Activated CD4-positive, alpha-beta T cell treated with anti-CD3 and anti-CD28 coated beads, Interleukin-2, amount 50 U/mL, for 48 hours (primary cell): ENCODE measurements at regions not wholly inside any gene's neighbourhood (a gene's known extent, or its start where the extent isn't known, plus 50 kb on each side); places are given as distances from the start of the nearest gene placed in this dataset.
"Not testable (repeated sequence)": the region's sequence is repeated elsewhere in the genome, so short reads cannot be mapped to it uniquely, and the experiment has no call there.

ENCODE experiments used
- DNase-seq, 2 experiments: peaks; one replicate each; pipeline ENCODE4 v3.0.0-alpha.2; 2020

DNA sequence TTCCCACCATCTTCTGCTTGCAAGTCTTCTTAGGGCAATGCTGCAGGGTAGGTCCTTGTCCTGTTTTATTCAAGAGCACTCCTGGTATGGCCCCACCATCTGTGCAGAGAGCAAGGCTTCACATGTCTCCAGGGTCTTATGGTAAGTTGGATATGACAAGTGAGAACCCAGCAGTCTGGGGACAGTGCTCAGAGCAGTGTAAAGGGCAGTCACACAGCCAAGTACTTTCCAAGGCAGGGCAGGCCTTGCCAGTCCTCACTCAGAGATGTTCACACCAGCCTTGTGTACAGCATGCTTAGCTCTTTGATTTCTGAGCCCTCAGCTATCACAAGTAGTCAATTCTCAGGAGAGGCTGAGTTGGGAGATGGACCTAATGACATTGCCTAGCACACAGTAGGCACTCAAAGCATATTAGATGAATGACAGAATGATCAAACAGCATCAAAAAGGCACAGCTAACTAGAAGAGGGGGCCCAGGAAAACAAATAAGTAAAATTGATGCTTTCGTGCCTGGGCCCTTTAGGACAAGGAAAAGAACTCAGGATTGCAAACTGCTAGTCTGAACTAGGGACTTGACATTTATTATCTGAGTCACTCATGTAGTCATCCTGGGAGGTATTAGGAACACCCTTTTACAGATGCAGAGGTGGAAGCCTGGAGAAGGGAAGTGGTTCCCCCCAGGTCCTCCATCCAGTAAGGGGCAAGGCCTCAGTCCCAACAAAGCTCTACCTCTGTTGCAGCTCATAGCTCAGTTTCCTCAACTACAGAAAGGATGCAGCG, 86.7 kb upstream of the CTAGE1 start:
- DNase-seq = no peak

DNA sequence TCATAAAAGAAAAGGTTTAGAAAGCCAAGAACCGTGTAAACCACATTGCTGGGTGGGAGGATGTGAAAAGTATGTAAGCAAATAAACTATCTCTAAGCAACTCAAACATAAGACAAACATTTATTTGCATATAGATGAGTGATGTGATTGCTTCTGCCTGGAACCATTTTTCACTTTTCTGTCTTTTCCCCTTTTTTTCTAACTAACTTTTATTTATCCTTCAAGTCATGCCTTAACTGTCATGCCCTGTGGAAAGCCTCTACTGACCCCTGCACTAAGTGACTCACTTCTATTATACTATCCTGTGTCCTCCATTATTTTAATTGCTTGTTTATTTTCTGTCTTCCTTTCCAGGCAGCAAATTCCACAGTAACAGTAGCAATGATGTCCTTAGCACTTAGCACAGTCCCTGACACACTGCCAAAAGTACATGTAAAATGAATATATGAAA, 87.5 kb upstream of the CTAGE1 start:
- DNase-seq = no peak

DNA sequence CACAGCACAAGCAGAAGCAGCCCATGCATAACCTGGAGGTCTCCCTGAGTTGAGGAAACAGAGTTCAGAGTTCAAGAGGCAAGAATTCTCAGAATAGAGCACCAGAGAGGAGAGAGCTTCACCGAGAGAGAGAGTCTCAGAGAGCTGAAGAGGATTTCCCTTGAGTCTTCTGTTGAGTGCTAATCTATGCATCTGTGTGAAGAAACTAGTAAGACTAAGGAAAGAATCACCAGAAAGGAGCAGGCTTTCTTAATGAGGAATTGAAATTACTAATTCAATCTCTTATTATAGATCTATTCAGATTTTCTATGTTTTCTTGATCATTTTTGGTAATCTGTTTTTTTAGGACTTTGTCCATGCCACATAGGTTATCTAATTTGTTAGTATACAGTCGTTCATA, 89.3 kb upstream of the CTAGE1 start:
- DNase-seq = no peak

DNA sequence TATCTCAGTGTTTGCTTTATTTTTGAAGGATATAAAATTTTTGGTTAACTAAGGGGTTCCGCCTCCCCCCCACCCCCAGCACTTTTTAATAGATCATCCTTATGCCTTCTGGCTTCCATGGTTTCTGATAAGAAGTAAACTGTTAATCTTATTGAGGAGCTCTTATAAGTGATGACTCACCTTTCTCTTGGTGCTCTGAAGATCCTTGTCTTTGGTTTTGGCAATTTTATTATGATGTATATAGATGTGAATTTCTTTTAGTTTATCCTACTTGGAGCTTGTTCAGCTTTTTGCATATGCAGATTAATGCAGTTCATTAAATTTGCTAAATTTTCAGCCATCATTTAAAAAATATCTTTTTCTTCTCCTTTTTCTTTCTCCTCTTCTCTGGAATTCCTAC, 91.7 kb upstream of the CTAGE1 start:
- no peak for DNase-seq

DNA sequence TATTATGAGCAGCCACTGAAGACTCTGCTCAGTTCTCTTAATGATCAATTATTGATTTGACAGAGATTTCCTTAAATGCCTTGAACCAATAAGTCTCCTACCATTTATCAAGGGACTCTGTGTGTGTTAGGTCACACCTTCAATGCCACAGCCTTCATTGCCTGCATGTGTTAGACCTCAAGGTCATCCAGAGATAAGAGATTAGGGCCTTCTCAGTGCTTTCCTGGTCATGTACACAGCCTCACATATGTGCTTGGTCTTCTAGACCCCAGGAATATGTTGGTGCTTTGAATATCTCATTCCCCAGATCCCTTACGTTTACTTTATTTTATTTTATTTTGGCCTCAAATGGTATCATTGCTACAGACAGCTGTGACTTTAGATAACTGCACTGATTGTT, 93.0 kb upstream of the CTAGE1 start:
- no peak for DNase-seq

DNA sequence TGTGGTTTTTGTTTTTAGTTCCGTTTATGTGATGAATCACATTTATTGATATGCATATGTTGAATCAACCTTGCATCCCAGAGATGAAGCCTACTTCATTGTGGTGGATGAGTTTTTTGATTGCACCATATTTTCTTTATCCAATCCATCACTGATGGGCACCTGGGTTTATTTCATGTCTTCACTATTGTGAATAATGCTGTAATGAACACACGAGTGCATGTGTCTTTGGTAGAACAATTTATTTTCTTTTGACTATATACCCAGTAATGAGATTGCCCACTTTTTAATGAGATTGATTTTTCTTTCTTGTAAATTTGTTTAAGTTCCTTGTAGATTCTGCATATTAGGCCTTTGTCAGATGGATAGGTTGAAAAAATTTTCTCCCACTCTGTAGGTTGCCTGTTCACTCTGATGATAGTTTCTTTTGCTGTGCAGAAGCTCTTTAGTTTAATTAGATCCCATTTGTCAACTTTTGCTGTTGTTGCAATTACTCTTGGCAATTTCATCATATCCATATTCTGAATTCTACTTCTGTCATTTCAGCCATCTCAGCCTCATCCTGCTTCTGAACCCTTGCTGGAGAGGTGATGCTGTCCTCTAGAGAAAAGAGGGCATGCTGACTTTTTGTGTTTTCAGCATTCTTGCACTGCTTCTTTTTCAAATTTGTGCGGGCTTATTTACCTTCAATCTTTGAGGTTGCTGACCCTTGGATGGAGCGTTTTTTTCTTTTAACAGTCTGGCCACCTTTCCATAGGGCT, 96.2 kb upstream of the CTAGE1 start:
- DNase-seq = no peak

DNA sequence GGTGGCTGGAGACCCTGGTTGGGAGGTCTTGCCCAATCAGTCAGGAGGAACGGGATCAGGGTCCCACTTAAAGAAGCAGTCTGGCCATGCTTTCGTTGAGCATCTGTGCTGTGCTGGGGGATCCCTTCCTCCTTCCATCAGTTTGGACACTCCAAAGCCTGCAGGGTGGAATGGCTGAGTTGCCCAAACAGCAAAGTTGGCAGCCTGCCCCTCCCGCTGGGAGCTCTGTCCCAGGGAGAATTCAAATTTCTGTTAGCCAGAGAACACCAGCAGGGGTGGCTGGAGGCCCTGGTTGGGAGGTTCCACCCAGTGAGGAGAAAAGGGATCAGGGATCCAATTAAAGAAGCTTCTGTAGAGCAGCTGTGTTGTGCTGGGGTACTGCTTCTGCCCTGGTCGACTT, 96.9 kb upstream of the CTAGE1 start:
- DNase-seq = no peak

DNA sequence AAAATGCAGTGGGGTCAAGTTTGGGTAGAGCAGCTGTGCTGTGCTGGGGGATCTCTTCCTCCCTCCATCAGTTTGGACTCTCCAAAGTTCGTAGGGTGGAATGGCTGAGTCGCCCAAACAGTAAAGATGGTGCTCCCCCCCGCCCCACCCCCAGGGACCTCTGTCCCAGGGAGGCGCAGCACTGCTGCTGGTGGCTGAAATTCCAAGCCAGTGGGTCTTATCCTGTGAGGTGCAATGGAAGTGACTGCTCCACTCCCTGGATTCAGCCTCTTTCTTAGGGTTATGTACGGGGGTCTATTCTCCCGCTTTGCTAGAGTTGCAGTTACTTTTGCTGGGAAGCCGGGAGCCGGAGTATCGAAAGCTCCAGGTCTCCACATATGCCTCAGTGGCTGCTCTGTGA, 97.5 kb upstream of the CTAGE1 start:
- DNase-seq = no peak

DNA sequence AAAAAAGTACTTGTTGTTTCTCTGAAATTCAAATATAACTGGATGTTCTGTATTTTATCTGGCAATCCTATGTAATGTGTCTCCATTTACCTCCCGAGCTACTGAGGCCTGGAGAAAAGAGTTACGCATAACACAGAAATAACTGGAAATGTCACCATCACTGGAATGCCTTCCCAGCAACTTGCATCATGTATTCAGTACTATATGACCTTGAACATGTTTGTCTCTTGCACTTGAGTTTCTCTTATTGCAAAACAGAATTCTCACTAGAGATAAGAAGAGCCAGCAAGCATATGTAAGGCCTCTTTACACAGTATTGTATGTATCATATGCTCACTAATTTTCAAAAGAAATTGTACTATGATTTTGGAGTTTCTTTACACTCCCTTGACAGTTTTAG, 99.6 kb upstream of the CTAGE1 start:
- no peak for DNase-seq

DNA sequence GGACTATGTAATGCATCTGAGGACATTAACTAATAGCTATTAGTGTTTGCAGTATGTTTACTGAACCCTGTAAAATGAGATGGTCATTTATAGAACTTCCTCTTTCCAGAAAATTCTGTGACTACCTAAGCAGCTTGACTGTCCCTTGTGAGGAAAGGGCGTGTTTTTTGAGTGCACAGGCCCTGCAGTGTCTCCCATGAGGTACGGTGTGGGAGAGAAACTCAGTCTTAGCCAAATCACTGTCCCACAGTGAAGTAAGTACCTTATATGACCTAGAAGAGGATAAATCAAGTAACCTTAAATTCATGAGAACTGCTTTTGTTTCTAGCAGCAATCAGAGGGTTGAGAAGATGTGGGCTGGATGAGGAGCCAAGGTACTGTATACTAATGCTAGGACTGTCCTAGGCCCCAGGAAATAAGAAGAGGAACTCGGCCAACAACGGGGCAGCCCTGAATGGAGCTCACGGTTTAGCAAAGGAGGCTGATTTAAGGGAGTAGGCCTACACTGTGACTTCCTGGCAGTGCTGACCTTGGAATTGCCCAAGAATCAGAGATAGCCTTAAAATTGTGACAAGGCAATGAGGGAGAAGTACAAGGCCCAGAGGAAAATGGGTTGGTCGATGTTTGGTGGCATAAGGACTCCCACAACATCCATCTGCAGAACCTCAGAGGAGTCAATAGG, 103.5 kb upstream of the CTAGE1 start:
- DNase-seq = no peak

DNA sequence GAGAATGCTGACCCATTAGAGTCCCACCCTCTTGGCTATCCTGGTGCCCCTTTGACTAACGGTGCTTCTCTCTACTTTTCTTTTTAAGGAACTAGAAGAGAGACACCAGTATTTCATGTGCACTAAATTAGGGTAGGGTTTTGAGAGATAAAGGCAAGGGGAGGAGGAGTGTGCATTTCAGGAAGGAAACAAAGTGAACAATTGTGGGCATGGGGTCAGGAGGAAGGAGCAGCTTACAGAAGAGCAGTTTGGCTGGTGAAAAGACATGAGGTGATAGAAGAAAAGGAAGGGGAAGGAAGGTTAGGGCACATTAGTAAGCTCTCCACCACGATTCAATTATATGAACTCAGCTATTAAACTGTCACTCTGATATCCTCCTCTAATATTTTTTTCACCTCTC, 105.8 kb upstream of the CTAGE1 start:
- DNase-seq = no peak

DNA sequence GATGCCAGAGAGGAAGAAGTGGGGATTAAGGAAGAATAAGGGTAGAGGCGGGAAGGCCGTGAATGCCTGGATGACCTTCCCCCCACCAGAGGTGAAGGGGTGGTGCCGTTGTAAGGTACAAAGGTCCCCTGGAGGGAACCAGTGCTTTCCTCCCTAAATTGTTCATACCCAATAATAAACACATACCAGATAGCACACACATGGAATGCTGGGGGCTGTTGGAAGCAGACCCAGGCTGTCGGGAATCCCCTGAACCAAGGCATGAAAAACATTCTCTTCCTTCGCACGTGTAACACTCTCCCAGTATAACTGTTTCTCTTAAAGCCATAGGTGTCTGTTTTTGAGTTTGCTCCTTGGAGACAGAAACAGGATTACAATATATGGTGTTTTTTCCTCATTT, 107.1 kb upstream of the CTAGE1 start:
- no peak for DNase-seq

DNA sequence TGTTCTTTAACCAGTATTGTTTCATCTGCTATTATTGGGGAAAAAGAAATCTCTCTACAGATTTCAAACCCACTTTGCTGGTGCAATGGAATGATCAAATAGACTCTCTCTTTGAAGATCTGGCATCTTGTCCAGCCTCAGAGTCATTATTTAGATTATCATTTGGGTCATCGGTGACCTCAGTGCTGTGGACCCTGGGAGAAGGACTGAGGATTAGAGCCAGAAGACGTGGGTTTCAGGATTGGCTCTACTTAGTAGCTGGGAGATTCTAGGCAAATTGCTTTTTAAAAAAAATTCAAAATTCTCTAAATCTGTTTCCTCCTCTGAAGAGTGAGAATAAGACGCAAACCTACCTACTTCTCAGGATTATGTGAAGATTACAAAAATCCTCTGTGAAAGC, 107.6 kb upstream of the CTAGE1 start:
- DNase-seq = no peak

DNA sequence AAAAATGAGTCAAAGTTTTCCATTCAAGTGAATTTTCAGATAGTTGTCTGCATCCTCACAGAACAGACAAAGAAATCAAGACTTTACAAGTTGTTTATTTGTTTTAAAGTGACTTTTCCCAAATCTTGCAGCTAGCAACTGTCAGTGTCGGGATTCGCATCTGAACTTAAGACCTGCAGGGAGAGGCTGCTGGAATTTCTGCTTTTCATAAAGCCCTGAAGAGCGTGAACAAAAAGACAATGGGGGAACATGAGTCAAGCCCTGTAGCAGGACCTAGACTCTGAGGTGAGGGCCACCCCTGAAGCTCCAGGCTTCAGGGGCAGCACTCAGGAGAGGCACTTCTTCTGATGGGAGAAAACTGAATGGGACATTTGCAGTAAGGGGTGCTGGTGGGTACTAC, 108.2 kb upstream of the CTAGE1 start:
- no peak for DNase-seq

DNA sequence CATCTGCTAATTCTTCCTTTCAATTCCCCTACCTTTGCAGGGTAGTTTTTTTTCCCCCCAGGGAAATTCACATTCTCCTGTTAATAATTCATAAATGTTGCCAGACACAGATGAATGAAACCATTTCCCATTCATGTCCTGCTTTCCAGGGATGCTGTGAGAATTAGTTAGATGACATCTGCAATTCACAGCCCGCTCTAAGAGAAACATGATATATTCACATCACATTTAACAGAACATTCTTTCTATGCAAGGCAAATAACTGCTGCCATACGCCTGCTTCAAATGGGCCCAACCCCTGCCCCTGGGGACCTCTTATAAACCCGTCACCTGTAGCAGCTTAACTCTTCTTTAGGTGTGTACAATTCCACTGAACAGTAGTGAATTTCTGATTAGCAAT, 110.6 kb upstream of the CTAGE1 start:
- DNase-seq = no peak

DNA sequence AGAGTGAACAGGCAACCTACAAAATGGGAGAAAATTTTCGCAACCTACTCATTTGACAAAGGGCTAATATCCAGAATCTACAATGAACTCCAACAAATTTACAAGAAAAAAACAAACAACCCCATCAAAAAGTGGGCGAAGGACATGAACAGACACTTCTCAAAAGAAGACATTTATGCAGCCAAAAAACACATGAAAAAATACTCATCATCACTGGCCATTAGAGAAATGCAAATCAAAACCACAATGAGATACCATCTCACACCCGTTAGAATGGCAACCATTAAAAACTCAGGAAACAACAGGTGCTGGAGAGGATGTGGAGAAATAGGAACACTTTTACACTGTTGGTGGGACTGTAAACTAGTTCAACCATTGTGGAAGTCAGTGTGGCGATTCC, 117.0 kb upstream of the CTAGE1 start:
- DNase-seq = not testable (repeated sequence)

DNA sequence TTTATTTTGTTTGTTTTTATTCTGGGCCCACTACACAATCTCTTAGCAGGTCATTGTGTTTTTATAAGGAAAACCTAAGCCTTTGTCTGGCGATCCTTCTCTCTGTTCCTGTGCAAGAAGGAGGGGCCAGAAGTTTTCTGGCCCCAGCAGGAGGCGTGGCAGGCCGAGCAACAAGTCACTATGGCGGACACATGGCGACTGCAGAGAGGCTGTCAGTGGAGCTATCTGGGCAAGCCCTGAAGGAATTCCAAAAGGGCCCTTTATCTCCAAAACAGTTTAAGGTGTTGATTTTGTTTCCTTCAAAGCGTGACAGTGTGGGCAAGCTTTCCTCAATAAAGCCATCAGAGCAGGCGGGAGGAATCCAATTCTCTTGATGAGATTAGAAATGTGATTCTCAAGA, 118.8 kb upstream of the CTAGE1 start:
- DNase-seq = no peak

DNA sequence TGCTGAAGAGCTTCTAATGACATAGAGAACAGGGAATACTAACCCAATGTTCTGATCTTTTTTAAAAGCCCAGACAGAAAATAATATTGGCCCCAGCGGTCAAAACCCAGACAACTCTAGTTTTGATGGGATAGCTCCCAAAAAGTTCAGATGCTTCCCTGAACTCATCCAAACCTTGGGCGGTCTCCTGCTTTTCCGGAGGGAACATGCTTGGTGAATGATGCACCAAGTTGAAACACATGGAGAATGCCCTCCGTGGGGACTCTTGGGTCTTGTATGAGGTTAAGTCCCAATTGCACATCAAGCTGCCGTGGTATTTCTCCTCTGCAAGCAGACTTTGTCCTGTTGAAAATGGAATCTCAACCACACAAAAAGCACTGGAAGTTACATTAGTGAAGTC, 120.7 kb upstream of the CTAGE1 start:
- no peak for DNase-seq

DNA sequence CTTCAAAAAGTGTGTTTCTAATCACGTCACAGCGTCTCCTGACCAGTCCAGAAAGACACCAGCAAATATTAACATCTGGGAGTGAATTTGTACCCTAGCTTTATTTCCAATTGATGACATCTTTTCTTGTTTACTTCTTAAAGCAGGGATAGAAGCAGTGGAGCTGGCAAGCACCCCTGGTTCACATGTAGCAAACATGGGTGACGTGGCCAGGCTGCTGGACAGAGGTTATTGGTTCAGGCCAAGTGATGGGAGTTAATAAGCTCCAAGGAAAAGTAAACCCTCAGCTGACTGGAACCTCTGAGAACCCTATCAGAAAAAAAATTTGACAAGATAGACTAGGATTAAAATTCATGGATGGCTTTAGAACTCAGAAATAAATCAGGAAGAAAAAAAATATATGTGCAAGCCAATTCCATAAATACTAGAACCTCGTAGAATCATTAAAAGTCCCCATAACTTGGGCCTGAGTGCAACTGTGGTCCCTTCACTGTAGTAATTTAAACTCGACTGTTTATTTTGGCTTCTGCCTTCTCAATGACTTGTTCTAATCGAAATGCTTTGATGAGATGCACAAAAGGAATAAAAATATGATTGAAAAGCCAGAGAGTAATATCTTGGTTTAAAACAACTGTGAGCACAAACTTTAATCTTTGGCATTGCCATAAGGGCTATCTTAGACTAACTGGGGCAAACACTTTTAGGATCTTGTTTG, 121.5 kb upstream of the CTAGE1 start:
- no peak for DNase-seq

DNA sequence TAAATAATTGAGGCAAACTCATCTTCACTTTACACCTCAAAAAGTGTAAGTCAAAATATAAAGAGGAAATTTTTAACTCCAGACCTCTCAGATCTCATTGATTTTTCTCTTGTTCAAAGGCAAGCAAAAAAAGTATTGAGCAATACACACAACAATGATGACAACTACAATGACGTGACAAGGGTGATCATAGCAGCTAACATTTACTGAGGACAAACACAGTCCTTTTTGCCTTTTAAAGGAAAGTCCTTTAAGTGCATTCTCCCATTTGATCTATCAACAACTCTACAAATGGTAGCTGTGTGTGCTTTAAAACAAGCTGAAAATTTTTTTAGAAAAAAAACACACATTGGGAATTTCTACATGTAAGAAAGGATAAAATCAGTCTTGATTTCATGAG, 123.5 kb upstream of the CTAGE1 start:
- no peak for DNase-seq

DNA sequence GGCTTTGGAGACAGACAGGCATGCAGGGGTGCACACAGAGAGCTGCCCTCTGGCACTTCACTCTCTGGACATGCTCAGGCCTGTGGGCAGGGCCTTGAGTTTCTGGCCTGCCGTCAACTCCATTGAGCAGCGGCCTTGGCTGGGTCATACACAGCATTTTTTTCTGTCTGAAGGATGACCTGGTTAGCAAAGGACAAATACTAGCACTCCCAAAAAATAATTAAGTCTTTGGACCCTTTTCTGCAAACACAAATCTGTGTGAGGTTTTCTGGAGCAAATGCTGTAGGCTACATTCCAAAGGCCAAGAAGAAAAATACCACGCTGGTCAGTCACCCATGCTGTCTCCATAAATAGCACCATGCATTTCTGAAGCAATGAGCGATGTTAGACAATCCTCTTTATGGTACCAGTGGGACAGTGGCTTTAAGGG, 124.7 kb upstream of the CTAGE1 start:
- DNase-seq = no peak

DNA sequence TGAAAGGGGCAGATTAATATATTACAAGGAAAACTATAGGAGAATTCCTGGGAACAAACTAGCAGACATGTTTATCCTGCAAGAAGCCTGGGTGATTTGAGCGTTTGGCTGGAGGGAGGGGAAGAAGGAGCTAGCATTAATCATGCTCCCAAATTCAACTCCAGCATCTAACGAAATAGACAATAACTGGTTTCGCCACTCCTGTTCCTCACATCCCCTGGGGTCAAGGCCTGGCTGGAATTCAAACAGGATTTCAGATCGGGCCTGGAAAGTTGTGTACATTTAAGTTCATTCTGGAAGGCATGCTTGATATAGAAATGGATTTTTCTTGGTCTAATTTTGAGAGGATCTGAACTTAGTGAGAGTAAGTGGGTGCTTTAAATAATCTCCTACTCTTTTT, 126.1 kb upstream of the CTAGE1 start:
- no peak for DNase-seq

DNA sequence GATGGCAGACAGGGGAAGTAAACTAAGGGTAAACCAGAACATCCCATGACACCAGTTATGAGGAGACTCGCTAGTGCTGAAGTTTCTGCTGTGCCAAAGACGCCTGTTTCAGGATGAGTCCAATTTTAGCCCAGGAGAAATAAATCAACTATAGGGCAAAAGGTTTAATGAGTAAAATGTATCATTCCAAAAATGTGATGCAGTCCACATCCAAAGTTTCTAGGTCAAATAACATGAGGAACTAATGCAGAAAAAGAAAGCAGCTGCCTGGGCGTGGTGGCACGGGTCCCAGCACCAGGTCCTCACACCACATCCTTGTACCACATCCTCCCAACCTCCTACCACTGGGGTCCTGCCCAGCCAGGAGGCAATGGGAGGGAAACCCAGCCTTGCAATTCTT, 126.9 kb upstream of the CTAGE1 start:
- DNase-seq = no peak
